Adrenal gland (tissue), 9 donors: ENCODE measurements at regions not wholly inside any gene's neighbourhood (a gene's known extent, or its start where the extent isn't known, plus 50 kb on each side); places are given as distances from the start of the nearest gene placed in this dataset.

Source experiments
- DNase-seq, 7 donors: peaks; one replicate each; pipeline ENCODE4 v3.0.0-alpha.2; 2019 to 2020
- H3K27ac ChIP-seq, 5 donors: fragments of 200-600 bp; sonication (generic) in 4 of 5; 1 replicate in 3 of 5; 2 replicates in 2 of 5; pipeline versions ENCODE4 v1.5.1 to v1.8.0; 2016 to 2020; ENCODE audit warnings: mild to moderate bottlenecking in 1 of 5
- H3K27me3 ChIP-seq: fragments of 200-600 bp; 2 replicates; pipeline ENCODE4 v1.8.0; 2021
- H3K36me3 ChIP-seq, 2 donors: fragments of 200-600 bp; replicated peaks in 1 of 2; 1 replicate in 1 of 2; 2 replicates in 1 of 2; pipeline versions ENCODE4 v1.5.1 to v1.8.0; 2018 to 2022
- H3K4me1 ChIP-seq, 2 donors: fragments of 200-600 bp; replicated peaks in 1 of 2; 1 replicate in 1 of 2; 2 replicates in 1 of 2; pipeline versions ENCODE4 v1.5.1 to v1.8.0; 2018 to 2021
- H3K4me3 ChIP-seq, 4 donors: fragments of 200-600 bp; sonication (generic) in 3 of 4; one replicate each; pipeline ENCODE4 v1.5.1; 2016 to 2018
- H3K9me3 ChIP-seq, 3 donors: fragments of 200-600 bp; sonication (generic) in 1 of 3; replicated peaks in 1 of 3; 1 replicate in 2 of 3; 2 replicates in 1 of 3; pipeline versions ENCODE4 v1.5.1 to v1.8.0; 2016 to 2021
- CTCF ChIP-seq, 6 experiments: fragments of 450-650 bp in 4 of 6; fragments of 200-600 bp in 2 of 6; sonication (generic) in 1 of 6; IDR thresholded peaks; 1 replicate in 5 of 6; 2 replicates in 1 of 6; pipeline versions ENCODE4 v1.5.1 to v1.8.0; 2016 to 2021; ENCODE audit warnings: antibody characterized with exemption in 6 of 6, mild to moderate bottlenecking in 2 of 6, moderate library complexity in 1 of 6
- POLR2A ChIP-seq, 2 donors: fragments of 450-650 bp; IDR thresholded peaks; one replicate each; pipeline ENCODE4 v1.6.1; 2017; ENCODE audit warnings: antibody characterized with exemption in 2 of 2, mild to moderate bottlenecking in 2 of 2, moderate library complexity in 1 of 2
- WGBS, 4 donors: extraction: QIAGEN DNeasy Blood & Tissue Kit in 2 of 4; methylation state at CpG; one replicate each; pipeline versions ENCODE4 v1.1.5 to v1.1.7; 2013 to 2017; 5-methylcytosine and 5-hydroxymethylcytosine counted together
- intact Hi-C, 2 donors: fragments of 100-400 bp; cut with DNase I; formaldehyde crosslinking; loops; one replicate each; pipeline versions ENCODE4 v1.14.1 to v1.15.0; 2022 to 2023
- donor health status: healthy with polysubstance abuse.
- donor health status: Bipolar disorder and iron deficiency.
- donor health status: DM: yes; HTN: yes; CAD: no.
- donor health status: DM: no; HTN: no; CAD: no.
- donor health status: DM: no; HTN: no; CAD: no.

- no peaks in the 10 kb centered on the region for H3K36me3 ChIP-seq
- TF ChIP-seq CTCF (IDR thresholded peaks at IDR 0.05) (no peak), POLR2A (IDR thresholded peaks at IDR 0.05) (no peak)
- no peaks in the 10 kb centered on the region for H3K4me1 ChIP-seq
- no peak overlapping the region for H3K27ac ChIP-seq
- no peaks in the 10 kb centered on the region for H3K27me3 ChIP-seq
- intact Hi-C loops = no loop called here
- no peaks in the 10 kb centered on the region for H3K9me3 ChIP-seq
- WGBS, 4 donors = 65 to 81% (median 71%) methylated on average over 3 to 4 of the region's 4 CpGs
- no peak for DNase-seq
- no peak overlapping the region for H3K4me3 ChIP-seq
Measured at GRCh38 chr11:119974051-119974450, 163.9 kb downstream of the TRIM29 start.

- no peak for DNase-seq
- H3K27ac ChIP-seq = no peak overlapping the region
- H3K4me3 ChIP-seq = no peak overlapping the region
- no peaks in the 10 kb centered on the region for H3K36me3 ChIP-seq
- H3K9me3 ChIP-seq = no peaks in the 10 kb centered on the region
- no peak for TF ChIP-seq POLR2A (IDR thresholded peaks at IDR 0.05)
- no peak for TF ChIP-seq CTCF (IDR thresholded peaks at IDR 0.05)
- 84 to 90% (median 86%) methylated on average over 2 of the region's 2 CpGs for WGBS, 4 donors
- no peaks in the 10 kb centered on the region for H3K4me1 ChIP-seq
- no peaks in the 10 kb centered on the region for H3K27me3 ChIP-seq
- intact Hi-C loops = no loop called here
Measured at GRCh38 chr11:119972281-119972680, 165.6 kb downstream of the TRIM29 start.

GRCh38 chr11:119970555-119971304 lies 167.2 kb downstream of the TRIM29 start:
- Histone ChIP-seq H3K27ac (no peak overlapping the region), H3K4me3 (no peak overlapping the region), H3K4me1 (no peaks in the 10 kb centered on the region), H3K27me3 (no peaks in the 10 kb centered on the region), H3K9me3 (no peaks in the 10 kb centered on the region), H3K36me3 (no peaks in the 10 kb centered on the region)
- intact Hi-C loops = no loop called here
- 69 to 77% (median 72%) methylated on average over 15 of the region's 15 CpGs for WGBS, 4 donors
- TF ChIP-seq CTCF (IDR thresholded peaks at IDR 0.05) (no peak), POLR2A (IDR thresholded peaks at IDR 0.05) (no peak)
- DNase-seq = no peak

GRCh38 chr11:119964136-119965025 lies 173.5 kb downstream of the TRIM29 start:
- DNase-seq = no peak
- H3K27ac ChIP-seq = no peak overlapping the region
- no peaks in the 10 kb centered on the region for H3K4me1 ChIP-seq
- H3K36me3 ChIP-seq = no peaks in the 10 kb centered on the region
- no peak overlapping the region for H3K4me3 ChIP-seq
- TF ChIP-seq POLR2A (IDR thresholded peaks at IDR 0.05) = no peak
- TF ChIP-seq CTCF (IDR thresholded peaks at IDR 0.05) = no peak
- WGBS, 4 donors = 49 to 74% (median 68%) methylated on average over 6 to 8 of the region's 8 CpGs
- intact Hi-C loops = no loop called here
- H3K9me3 ChIP-seq = no peaks in the 10 kb centered on the region
- no peaks in the 10 kb centered on the region for H3K27me3 ChIP-seq
